K562 (cell line): ENCODE measurements at regions not wholly inside any gene's neighbourhood (a gene's known extent, or its start where the extent isn't known, plus 50 kb on each side); places are given as distances from the start of the nearest gene placed in this dataset.

Experiments
- ATAC-seq: fragments of 200-7000 bp; cut with Tn5 transposase; 3 replicates; pipeline ENCODE4 v1.9.1; 2020; ENCODE audit warnings: moderate library complexity
- BruUV-seq: library from RNA; stranded (reverse); fragments of 400-500 nt; replicated peaks from 2 replicates; lab custom pipeline; 2021; lab: Mats Ljungman, UMichigan
- CTCF ChIA-PET: fragments of 300-600 bp; formaldehyde crosslinking; extraction: SDS; loops from one replicate; lab custom pipeline; 2021; ENCODE audit warnings: low intra/inter-chr PET ratio; lab: Yijun Ruan, JAX
- POLR2A ChIA-PET: fragments of 300-600, 350-650 bp; sonication (Branson Sonifier 250); formaldehyde crosslinking; extraction: SDS; loops from one replicate; lab custom pipeline; 2021; ENCODE audit warnings: antibody characterized with exemption, inconsistent platforms; lab: Yijun Ruan, JAX
- DNase-seq, 4 experiments: peaks; one replicate each; pipeline versions ENCODE4 v3.0.0 to v3.0.0-alpha.2; 2011 to 2018; ENCODE audit warnings: low spot score in 3 of 4, mixed read lengths in 3 of 4; ENCODE audit errors: extremely low read depth in 1 of 4
- FAIRE-seq: peaks from 2 replicates; lab custom pipeline; 2011; peaks lifted over from hg19 to GRCh38; lab: Jason Lieb, UNC
- H2AFZ ChIP-seq: 2 replicates; pipeline ENCODE4 v1.6.0; 2011; ENCODE audit warnings: low read depth, low read length, control low read depth, inconsistent platforms
- H3K27ac ChIP-seq: fragments of 200-600 bp; 3 replicates; pipeline ENCODE4 v1.8.0; 2011; ENCODE audit warnings: low read depth, mild to moderate bottlenecking, control low read depth, inconsistent platforms, low read length, moderate library complexity, mixed read lengths; ENCODE audit errors: extremely low read depth
- H3K27me3 ChIP-seq, 2 experiments: fragments of 300-600 bp in 1 of 2; 2 replicates in 1 of 2; 3 replicates in 1 of 2; pipeline versions ENCODE4 v1.6.0 to v1.8.0; 2011; ENCODE audit warnings: inconsistent platforms in 2 of 2, low read length in 2 of 2, mild to moderate bottlenecking in 1 of 2, mixed read lengths in 1 of 2, moderate library complexity in 1 of 2; ENCODE audit not compliant: control insufficient read depth in 2 of 2, insufficient read depth in 2 of 2
- H3K36me3 ChIP-seq: fragments of 300-600 bp; 3 replicates; pipeline ENCODE4 v1.8.0; 2011; ENCODE audit warnings: mild to moderate bottlenecking, low read length, inconsistent platforms; ENCODE audit not compliant: control insufficient read depth, insufficient read depth
- H3K4me1 ChIP-seq, 2 experiments: fragments of 200-600 bp in 1 of 2; replicated peaks in 1 of 2; 2 replicates in 1 of 2; 3 replicates in 1 of 2; pipeline versions ENCODE4 v1.5.1 to v1.8.0; 2011; ENCODE audit warnings: inconsistent platforms in 2 of 2, low read length in 2 of 2, mild to moderate bottlenecking in 1 of 2, mixed read lengths in 1 of 2, moderate library complexity in 1 of 2; ENCODE audit not compliant: control insufficient read depth in 2 of 2, insufficient read depth in 2 of 2
- H3K4me2 ChIP-seq: 2 replicates; pipeline ENCODE4 v1.6.1; 2011; ENCODE audit warnings: low read length, control low read depth, inconsistent platforms, mixed read lengths; ENCODE audit not compliant: insufficient read depth
- H3K4me3 ChIP-seq: fragments of 200-600 bp; sonication (generic), shearing (Covaris generic); 2 replicates; pipeline ENCODE4 v1.5.1; 2016; ENCODE audit warnings: control low read depth, inconsistent platforms
- H3K79me2 ChIP-seq: fragments of 200-600 bp; 3 replicates; pipeline ENCODE4 v1.8.0; 2011; ENCODE audit warnings: low read length, inconsistent platforms; ENCODE audit not compliant: control insufficient read depth, insufficient read depth
- H3K9ac ChIP-seq, 2 experiments: 2 replicates each; pipeline versions ENCODE4 v1.6.0 to v1.6.1; 2011; ENCODE audit warnings: low read depth in 2 of 2, low read length in 2 of 2, control low read depth in 1 of 2, inconsistent platforms in 1 of 2, mild to moderate bottlenecking in 1 of 2, mixed read lengths in 1 of 2; ENCODE audit not compliant: insufficient read depth in 1 of 2
- H3K9me1 ChIP-seq: one replicate; pipeline ENCODE4 v1.6.0; 2011; ENCODE audit warnings: inconsistent platforms, mild to moderate bottlenecking, low read length, moderate library complexity; ENCODE audit not compliant: control insufficient read depth, insufficient read depth
- H3K9me3 ChIP-seq: replicated peaks from 2 replicates; pipeline ENCODE4 v1.5.1; 2011; ENCODE audit warnings: low read depth, low read length, inconsistent platforms; ENCODE audit not compliant: control insufficient read depth, insufficient read depth
- H4K20me1 ChIP-seq: replicated peaks from 2 replicates; pipeline ENCODE4 v1.6.1; 2011; ENCODE audit warnings: low read length, inconsistent platforms, mixed read lengths; ENCODE audit not compliant: control insufficient read depth, insufficient read depth
- CHD2 ChIP-seq: IDR thresholded peaks from 2 replicates; pipeline ENCODE4 v1.6.1; 2011; ENCODE audit warnings: low read depth, low read length
- DMBX1 ChIP-seq: fragments of 250-450 bp; sonication (Bioruptor Pico); IDR thresholded peaks from 2 replicates; pipeline ENCODE4 v1.8.0; 2022; ENCODE audit warnings: inconsistent platforms, mild to moderate bottlenecking, moderate library complexity, borderline replicate concordance
- FOXK2 ChIP-seq, 2 experiments: fragments of 450-650 bp; IDR thresholded peaks in 1 of 2; conservative IDR thresholded peaks in 1 of 2; 2 replicates each; pipeline ENCODE4 v1.6.1; 2016; ENCODE audit warnings: low read depth in 2 of 2, mild to moderate bottlenecking in 1 of 2
- GABPA ChIP-seq: fragments of 200-800 bp; sonication (Bioruptor generic); conservative IDR thresholded peaks from 2 replicates; pipeline ENCODE4 v1.6.1; 2016; ENCODE audit warnings: low read depth, missing genetic modification characterization, missing compliant biosample characterization
- GTF3C2 ChIP-seq: IDR thresholded peaks from 3 replicates; pipeline ENCODE4 v1.6.1; 2011; ENCODE audit warnings: borderline replicate concordance, mild to moderate bottlenecking, moderate library complexity; ENCODE audit not compliant: insufficient read length; ENCODE audit errors: extremely low read depth
- NFE2L1 ChIP-seq: fragments of 450-650 bp; IDR thresholded peaks from 2 replicates; pipeline ENCODE4 v1.6.1; 2016; ENCODE audit warnings: missing genetic modification characterization, low read depth, mild to moderate bottlenecking, missing compliant biosample characterization, moderate library complexity, borderline replicate concordance
- NFIC ChIP-seq: fragments of 450-650 bp; IDR thresholded peaks from 2 replicates; pipeline ENCODE4 v1.6.1; 2017; ENCODE audit warnings: mild to moderate bottlenecking, inconsistent platforms
- PREB ChIP-seq: sonication (generic); formaldehyde crosslinking; IDR thresholded peaks from 2 replicates; pipeline ENCODE4 v1.8.1; 2023; ENCODE audit warnings: mild to moderate bottlenecking, missing genetic modification reagents
- RBFOX2 ChIP-seq: fragments of 200-400 bp; formaldehyde crosslinking; IDR thresholded peaks from 2 replicates; pipeline ENCODE4 v1.6.1; 2017; ENCODE audit warnings: low read depth, mild to moderate bottlenecking, low read length, moderate library complexity
- THRB ChIP-seq: fragments of 450-650 bp; formaldehyde crosslinking; conservative IDR thresholded peaks from 2 replicates; pipeline ENCODE4 v1.4.0; 2022; ENCODE audit warnings: mild to moderate bottlenecking, missing genetic modification characterization
- XRCC4 ChIP-seq: IDR thresholded peaks from one replicate; pipeline ENCODE4 v1.6.1; 2011; ENCODE audit not compliant: insufficient read depth, insufficient read length; ENCODE audit errors: extremely low read depth
- XRCC5 ChIP-seq: fragments of 200-400 bp; formaldehyde crosslinking; IDR thresholded peaks from 2 replicates; pipeline ENCODE4 v1.6.1; 2017; ENCODE audit warnings: low read depth, mild to moderate bottlenecking, low read length
- ZBTB2 ChIP-seq: fragments of 450-650 bp; IDR thresholded peaks from 2 replicates; pipeline ENCODE4 v1.6.1; 2016; ENCODE audit warnings: antibody characterized with exemption
- ZNF134 ChIP-seq: fragments of 250-450 bp; sonication (Bioruptor Pico); conservative IDR thresholded peaks from 2 replicates; pipeline ENCODE4 v1.4.0; 2020
- WGBS: fragments of 100-300 bp; shearing (Covaris generic); methylation state at CpG from one replicate; pipeline ENCODE4 v1.1.6; 2016; ENCODE audit warnings: low coverage, mixed read lengths; ENCODE audit not compliant: insufficient coverage; ENCODE audit errors: missing lambda C conversion rate; 5-methylcytosine and 5-hydroxymethylcytosine counted together
- in situ Hi-C: fragments of 300-500 bp; cut with MboI; formaldehyde crosslinking; loops from 4 replicates; pipeline ENCODE4 v1.15.0; 2018; ENCODE audit warnings: inconsistent platforms, mixed read lengths
- intact Hi-C: fragments of 100-400 bp; cut with micrococcal nuclease; formaldehyde crosslinking; loops from 2 replicates; pipeline ENCODE4 v1.14.2; 2022

GRCh38 chr18:22282311-22283115 lies 113.1 kb downstream of the GATA6 start (continued):
- TF ChIP-seq XRCC5 (no peak), ZBTB2 (no peak), FOXK2 (conservative IDR thresholded peaks at IDR 0.05 in 1 of 2, IDR thresholded peaks at IDR 0.05 in 1 of 2; ENCODE audit: low read depth in 2 of 2) (no peak), PREB (CRISPR knock-in tag) (no peak), GABPA (tag) (peak; percentile 41)

- FAIRE-seq, result no peak
- intact Hi-C loops (no loop called here), in situ Hi-C loops (no loop called here)
- no peaks in the 10 kb centered on the region for H3K36me3 ChIP-seq
- H3K9me3 ChIP-seq, result no peaks in the 10 kb centered on the region
- H3K27ac ChIP-seq, result no peak overlapping the region
- H4K20me1 ChIP-seq, result no peaks in the 10 kb centered on the region
- H3K79me2 ChIP-seq, result no peaks in the 10 kb centered on the region
- 0% methylated on average over 1 of the region's 1 CpG for WGBS
- H3K4me1 ChIP-seq, result no peaks in the 10 kb centered on the region
- DNase-seq, result no peak
- no peak for ATAC-seq
- no peak overlapping the region for H2AFZ ChIP-seq
- H3K4me2 ChIP-seq, result no peak overlapping the region
- H3K4me3 ChIP-seq, result no peak overlapping the region
- ChIA-PET CTCF (no interaction called here), POLR2A (interaction anchor here (0.7 kb wide), 1 partner anchor 27 kb away, joined by 3 read pairs; no protein-coding TSS in a partner anchor)
- H3K9me1 ChIP-seq, result no peaks in the 10 kb centered on the region
- H3K9ac ChIP-seq, result no peak overlapping the region
- no TSS peak for BruUV-seq
- H3K27me3 ChIP-seq, result peaks cover 12 to 21% of the 10 kb centered on the region in 2 experiments; a peak in 4 of 5 replicates
- no peak for TF ChIP-seq ZNF134 (CRISPR knock-in tag)
- TF ChIP-seq RBFOX2, result no peak
- no peak for TF ChIP-seq DMBX1
- TF ChIP-seq CHD2, result no peak
- no peak for TF ChIP-seq NFIC
- no peak for TF ChIP-seq NFE2L1 (tag)
- TF ChIP-seq THRB, result no peak
- TF ChIP-seq XRCC4, result no peak
- TF ChIP-seq GTF3C2, result no peak
Measured at GRCh38 chr18:22280453-22280750, 111.0 kb downstream of the GATA6 start.
